Endodermal cell (in vitro differentiated cells): ENCODE measurements at regions not wholly inside any gene's neighbourhood (a gene's known extent, or its start where the extent isn't known, plus 50 kb on each side); places are given as distances from the start of the nearest gene placed in this dataset.

Experiments used
- DNase-seq: peaks from one replicate; pipeline ENCODE4 v3.0.0-alpha.2; 2017
- H3K27ac ChIP-seq: 2 replicates; pipeline ENCODE4 v1.5.1; 2013; ENCODE audit warnings: mild to moderate bottlenecking, low read depth, low read length, moderate library complexity
- H3K27me3 ChIP-seq: 2 replicates; pipeline ENCODE4 v1.6.1; 2013; ENCODE audit warnings: mild to moderate bottlenecking, low read length, moderate library complexity; ENCODE audit not compliant: insufficient read depth, control insufficient read depth, poor library complexity, severe bottlenecking
- H3K36me3 ChIP-seq: 2 replicates; pipeline ENCODE4 v1.7.0; 2013; ENCODE audit warnings: mild to moderate bottlenecking, low read length, moderate library complexity; ENCODE audit not compliant: control insufficient read depth, insufficient read depth
- H3K4me1 ChIP-seq: one replicate; pipeline ENCODE4 v1.7.0; 2013; ENCODE audit warnings: low read length; ENCODE audit not compliant: control insufficient read depth, insufficient read depth
- H3K4me3 ChIP-seq: 2 replicates; pipeline ENCODE4 v1.5.1; 2013; ENCODE audit warnings: mild to moderate bottlenecking, low read length, moderate library complexity
- H3K9ac ChIP-seq: 2 replicates; pipeline ENCODE4 v1.6.1; 2013; ENCODE audit warnings: mild to moderate bottlenecking, low read length, moderate library complexity; ENCODE audit not compliant: poor library complexity, severe bottlenecking; ENCODE audit errors: extremely low read depth
- H3K9me3 ChIP-seq: 2 replicates; pipeline ENCODE4 v1.6.1; 2013; ENCODE audit warnings: mild to moderate bottlenecking, low read length, moderate library complexity; ENCODE audit not compliant: control insufficient read depth
- H3K27ac Mint-ChIP-seq: 2 replicates; pipeline ENCODE4 v1.8.0; 2020; ENCODE audit warnings: mixed read lengths
- H3K27me3 Mint-ChIP-seq: 2 replicates; pipeline ENCODE4 v1.8.0; 2021; ENCODE audit warnings: mild to moderate bottlenecking, mixed read lengths; ENCODE audit not compliant: insufficient read depth
- H3K36me3 Mint-ChIP-seq: 2 replicates; pipeline ENCODE4 v1.8.0; 2020; ENCODE audit warnings: low read depth, mixed read lengths
- H3K4me1 Mint-ChIP-seq: 2 replicates; pipeline ENCODE4 v1.8.0; 2020; ENCODE audit warnings: mixed read lengths
- H3K4me3 Mint-ChIP-seq: 2 replicates; pipeline ENCODE4 v1.8.0; 2020; ENCODE audit warnings: mild to moderate bottlenecking, moderate library complexity, mixed read lengths
- H3K9me3 Mint-ChIP-seq: 2 replicates; pipeline ENCODE4 v1.8.0; 2020; ENCODE audit warnings: mild to moderate bottlenecking, mixed read lengths
- WGBS, 2 experiments: methylation state at CpG; one replicate each; pipeline versions ENCODE4 v1.1.5 to v1.1.7; 2013; ENCODE audit warnings: missing lambda C conversion rate in 2 of 2, mixed read lengths in 1 of 2; ENCODE audit not compliant: insufficient coverage in 1 of 2, insufficient read length in 1 of 2; 5-methylcytosine and 5-hydroxymethylcytosine counted together
- TF ChIP-seq, protein P1 (sequence below): fragments of 200-600 bp; sonication (generic); conservative IDR thresholded peaks from 2 replicates; pipeline ENCODE4 v1.5.0; 2021; ENCODE audit warnings: antibody characterized with exemption, mild to moderate bottlenecking

DNA sequence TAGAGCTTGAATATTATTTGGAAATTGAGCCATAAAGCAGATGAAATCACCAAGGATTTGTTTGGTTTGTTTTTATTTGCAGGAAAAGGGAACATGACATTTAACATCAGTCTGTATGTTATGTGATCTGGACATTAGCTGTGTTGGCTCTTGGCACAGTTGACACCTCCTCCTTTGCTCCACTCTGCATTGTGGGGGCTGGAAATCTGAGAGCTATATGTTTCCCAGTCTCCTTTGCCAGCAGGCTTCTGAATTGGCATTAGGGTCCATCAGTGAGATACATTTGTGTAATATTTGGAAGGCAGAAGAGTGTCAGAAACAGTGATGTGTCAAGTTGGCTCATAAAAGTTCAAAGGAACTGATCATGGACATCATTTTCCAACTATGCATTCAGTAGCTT is 322.1 kb upstream of the ATP2B1 start:
- H3K9ac ChIP-seq, result no peak overlapping the region
- no peak overlapping the region for H3K4me3 Mint-ChIP-seq
- no peaks in the 10 kb centered on the region for H3K4me1 ChIP-seq
- no peak overlapping the region for H3K27ac ChIP-seq
- H3K36me3 Mint-ChIP-seq, result no peaks in the 10 kb centered on the region
- H3K4me3 ChIP-seq, result no peak overlapping the region
- H3K36me3 ChIP-seq, result no peaks in the 10 kb centered on the region
- no peak overlapping the region for H3K27ac Mint-ChIP-seq
- TF ChIP-seq, protein P1, sequence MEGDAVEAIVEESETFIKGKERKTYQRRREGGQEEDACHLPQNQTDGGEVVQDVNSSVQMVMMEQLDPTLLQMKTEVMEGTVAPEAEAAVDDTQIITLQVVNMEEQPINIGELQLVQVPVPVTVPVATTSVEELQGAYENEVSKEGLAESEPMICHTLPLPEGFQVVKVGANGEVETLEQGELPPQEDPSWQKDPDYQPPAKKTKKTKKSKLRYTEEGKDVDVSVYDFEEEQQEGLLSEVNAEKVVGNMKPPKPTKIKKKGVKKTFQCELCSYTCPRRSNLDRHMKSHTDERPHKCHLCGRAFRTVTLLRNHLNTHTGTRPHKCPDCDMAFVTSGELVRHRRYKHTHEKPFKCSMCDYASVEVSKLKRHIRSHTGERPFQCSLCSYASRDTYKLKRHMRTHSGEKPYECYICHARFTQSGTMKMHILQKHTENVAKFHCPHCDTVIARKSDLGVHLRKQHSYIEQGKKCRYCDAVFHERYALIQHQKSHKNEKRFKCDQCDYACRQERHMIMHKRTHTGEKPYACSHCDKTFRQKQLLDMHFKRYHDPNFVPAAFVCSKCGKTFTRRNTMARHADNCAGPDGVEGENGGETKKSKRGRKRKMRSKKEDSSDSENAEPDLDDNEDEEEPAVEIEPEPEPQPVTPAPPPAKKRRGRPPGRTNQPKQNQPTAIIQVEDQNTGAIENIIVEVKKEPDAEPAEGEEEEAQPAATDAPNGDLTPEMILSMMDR, result no peak
- H3K4me1 Mint-ChIP-seq, result no peaks in the 10 kb centered on the region
- DNase-seq, result no peak
- no peaks in the 10 kb centered on the region for H3K9me3 Mint-ChIP-seq
- H3K27me3 ChIP-seq, result no peaks in the 10 kb centered on the region
- no peaks in the 10 kb centered on the region for H3K9me3 ChIP-seq
- H3K27me3 Mint-ChIP-seq, result no peaks in the 10 kb centered on the region

DNA sequence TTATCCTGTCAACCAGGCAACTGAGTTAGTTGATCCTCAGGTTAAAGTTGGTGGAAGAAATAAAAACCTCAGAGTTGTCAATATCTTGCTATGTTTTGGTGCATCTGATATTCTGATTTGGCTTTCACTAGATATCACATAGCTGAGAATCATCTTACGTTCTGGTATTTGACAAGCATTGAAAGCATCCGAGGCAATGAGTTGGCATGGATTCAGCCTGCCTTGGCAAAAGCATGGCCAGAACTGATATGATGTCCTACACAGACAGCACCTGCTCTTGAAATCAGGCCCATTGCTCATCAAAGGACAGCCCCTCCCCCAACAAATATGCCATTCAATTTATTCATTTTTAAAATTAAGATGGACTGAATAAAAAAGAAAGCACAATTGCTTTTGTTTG is 320.7 kb upstream of the ATP2B1 start:
- Histone ChIP-seq H3K27ac (no peak overlapping the region), H3K36me3 (no peaks in the 10 kb centered on the region), H3K4me1 (no peaks in the 10 kb centered on the region), H3K4me3 (no peak overlapping the region), H3K27me3 (no peaks in the 10 kb centered on the region), H3K9me3 (no peaks in the 10 kb centered on the region), H3K9ac (no peak overlapping the region)
- no peak for DNase-seq
- Mint-ChIP-seq H3K27ac (no peak overlapping the region), H3K4me3 (no peak overlapping the region), H3K27me3 (no peaks in the 10 kb centered on the region), H3K9me3 (no peaks in the 10 kb centered on the region), H3K36me3 (no peaks in the 10 kb centered on the region), H3K4me1 (no peaks in the 10 kb centered on the region)
- TF ChIP-seq, protein P1, result no peak
- 88 to 100% methylated on average over 2 of the region's 2 CpGs for WGBS, 2 experiments

DNA sequence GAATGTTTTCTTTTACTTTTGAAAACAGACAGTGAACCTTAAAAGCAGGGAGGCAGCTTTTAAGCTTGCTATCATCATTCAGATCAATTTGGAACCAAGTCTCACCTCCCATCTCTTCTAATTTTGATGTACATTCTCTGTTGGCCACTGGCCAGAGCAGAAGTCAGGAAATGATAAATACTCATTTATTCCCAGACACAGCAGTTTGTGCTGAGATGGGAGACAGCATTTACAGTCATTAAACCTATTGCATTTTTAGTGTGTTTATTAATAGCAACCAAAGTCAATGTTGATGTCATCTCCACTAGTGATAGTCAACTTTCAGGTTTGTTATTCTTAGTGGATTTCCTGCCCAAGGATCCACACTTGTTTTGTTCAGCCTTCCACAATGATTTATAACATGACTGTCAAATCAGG is 320.0 kb upstream of the ATP2B1 start:
- Histone ChIP-seq H3K27ac (no peak overlapping the region), H3K4me3 (no peak overlapping the region), H3K9ac (no peak overlapping the region), H3K36me3 (no peaks in the 10 kb centered on the region), H3K4me1 (no peaks in the 10 kb centered on the region), H3K9me3 (no peaks in the 10 kb centered on the region), H3K27me3 (no peaks in the 10 kb centered on the region)
- no peak for DNase-seq
- Mint-ChIP-seq H3K9me3 (no peaks in the 10 kb centered on the region), H3K27ac (no peak overlapping the region), H3K4me1 (no peaks in the 10 kb centered on the region), H3K4me3 (no peak overlapping the region), H3K27me3 (no peaks in the 10 kb centered on the region), H3K36me3 (no peaks in the 10 kb centered on the region)
- TF ChIP-seq, protein P1, result no peak
